ENCODE measurements at regions not wholly inside any gene's neighbourhood (a gene's known extent, or its start where the extent isn't known, plus 50 kb on each side); places are given as distances from the start of the nearest gene placed in this dataset.

GRCh38 chr4:165715211-165715610, 157.8 kb upstream of the TLL1 start (continued):
- TF ChIP-seq ZNF280D (tag by site-specific recombination; IDR thresholded peaks at IDR 0.05) = no peak

GRCh38 chr4:165715989-165716388, 157.0 kb upstream of the TLL1 start:
- Histone ChIP-seq H3K36me3 (ENCODE audit: control insufficient read depth in 2 of 2, insufficient read depth in 1 of 2, low read length in 2 of 2) (no peaks in the 10 kb centered on the region), H3K9me3 (ENCODE audit: control insufficient read depth, insufficient read depth, low read depth, low read length) (no peaks in the 10 kb centered on the region), H3K4me3 (ENCODE audit: low read depth, low read length) (no peak overlapping the region), H3K27ac (ENCODE audit: extremely low read depth, low read depth, low read length) (no peak overlapping the region), H3K4me1 (ENCODE audit: control insufficient read depth, insufficient read depth, low read length) (no peaks in the 10 kb centered on the region)
- TF ChIP-seq RBAK (tag by site-specific recombination; IDR thresholded peaks at IDR 0.05) (no peak), ZNF184 (tag by site-specific recombination; IDR thresholded peaks at IDR 0.05) (no peak), ZNF488 (tag by site-specific recombination; IDR thresholded peaks at IDR 0.05) (no peak), ZNF2 (tag by site-specific recombination; IDR thresholded peaks at IDR 0.05) (no peak), ZNF843 (tag by site-specific recombination; IDR thresholded peaks at IDR 0.05) (no peak), ZNF280C (tag by site-specific recombination; IDR thresholded peaks at IDR 0.05) (no peak), TSHZ1 (tag by site-specific recombination; IDR thresholded peaks at IDR 0.05; ENCODE audit: borderline replicate concordance) (no peak), ZNF518A (tag by site-specific recombination; conservative IDR thresholded peaks at IDR 0.05; ENCODE audit: low read depth) (no peak), ZNF521 (tag by site-specific recombination; IDR thresholded peaks at IDR 0.05) (no peak), ZNF416 (tag by site-specific recombination; IDR thresholded peaks at IDR 0.05) (no peak)
- ChIA-PET CTCF (no interaction called here), POLR2A (no interaction called here)
